ENCODE measurements at regions not wholly inside any gene's neighbourhood (a gene's known extent, or its start where the extent isn't known, plus 50 kb on each side); places are given as distances from the start of the nearest gene placed in this dataset.

DNA sequence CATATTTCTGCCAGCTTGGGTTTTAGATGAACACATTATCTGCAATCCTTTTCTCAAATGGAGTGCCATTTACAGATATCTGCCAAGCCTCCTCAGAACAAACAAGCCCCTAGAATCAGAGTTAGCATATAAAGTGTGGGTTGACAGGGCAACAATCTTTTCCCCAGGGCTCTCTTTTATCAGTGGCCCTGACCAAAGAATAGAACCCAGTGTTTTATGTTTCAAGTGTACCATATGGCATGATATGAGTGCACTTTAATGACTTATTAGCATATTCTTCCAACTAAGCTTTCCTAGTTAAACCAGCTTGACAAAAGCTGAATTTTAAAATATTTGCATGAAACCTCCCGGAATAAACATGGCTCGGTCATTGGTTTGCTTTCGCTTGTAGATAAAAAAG lies 57.3 kb downstream of the EVX1 start:
- DNase-seq (ENCODE audit: low read depth in 2 of 2), result no peak

DNA sequence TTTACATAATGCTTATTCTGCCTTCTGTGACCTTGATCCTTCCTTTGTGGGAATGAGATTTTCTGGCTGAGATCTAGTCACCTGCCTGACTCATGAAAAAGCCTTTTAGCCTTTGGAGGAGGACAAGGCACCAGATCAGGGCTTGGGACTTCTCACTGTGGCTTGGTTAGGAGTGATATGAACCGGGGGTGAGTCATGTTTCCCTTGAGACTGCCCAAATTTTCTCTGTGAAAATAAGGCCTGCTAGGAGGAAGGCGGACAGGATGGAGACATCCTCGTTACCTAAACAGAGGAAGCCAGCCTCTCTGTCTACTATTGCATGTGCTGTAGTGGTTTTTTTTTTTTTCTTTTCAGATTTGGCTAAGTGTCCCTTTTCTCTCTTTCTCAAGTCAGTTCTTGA lies 57.8 kb downstream of the EVX1 start:
- no peak for DNase-seq (ENCODE audit: low read depth in 2 of 2)

DNA sequence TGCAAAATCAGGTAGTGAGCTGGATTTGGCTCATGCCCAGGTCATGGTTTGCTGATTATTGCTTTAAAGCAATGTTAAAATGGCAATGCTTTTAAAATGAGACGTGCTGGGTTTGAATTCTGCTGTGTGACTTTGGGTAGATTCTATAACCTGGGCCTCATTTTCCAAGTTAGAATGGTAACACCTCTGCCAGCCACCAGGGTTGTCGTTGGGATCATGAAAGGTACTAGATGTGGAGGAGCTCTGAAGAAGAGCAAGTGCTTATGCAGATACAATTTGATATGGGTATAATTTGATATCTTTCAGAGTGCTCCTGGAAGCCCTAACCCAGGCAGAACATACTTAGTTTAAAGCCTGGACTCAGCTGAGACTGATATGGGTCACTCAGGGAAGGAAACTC lies 60.0 kb downstream of the EVX1 start:
- DNase-seq (ENCODE audit: low read depth in 2 of 2), result no peak

DNA sequence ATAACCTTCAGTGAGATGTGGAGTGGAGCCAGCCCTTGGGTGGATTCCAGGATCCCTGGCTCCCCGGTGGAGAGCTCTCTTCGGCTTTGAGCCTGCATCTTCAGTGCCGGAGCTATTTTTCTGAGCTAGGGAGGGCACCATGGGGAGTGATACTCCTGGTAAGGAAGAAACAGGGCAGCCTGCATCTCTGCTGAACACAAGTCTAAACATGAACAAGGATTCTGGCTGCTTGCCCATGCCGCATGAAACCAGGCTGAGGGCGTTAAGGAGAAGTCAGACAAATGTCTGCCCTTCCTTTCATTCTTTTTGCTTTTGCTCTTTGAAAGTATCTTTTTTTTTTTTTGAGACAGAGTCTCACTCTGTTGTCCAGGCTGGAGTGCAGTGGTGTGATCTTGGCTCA lies 60.4 kb downstream of the EVX1 start:
- DNase-seq (ENCODE audit: low read depth in 2 of 2), result no peak

DNA sequence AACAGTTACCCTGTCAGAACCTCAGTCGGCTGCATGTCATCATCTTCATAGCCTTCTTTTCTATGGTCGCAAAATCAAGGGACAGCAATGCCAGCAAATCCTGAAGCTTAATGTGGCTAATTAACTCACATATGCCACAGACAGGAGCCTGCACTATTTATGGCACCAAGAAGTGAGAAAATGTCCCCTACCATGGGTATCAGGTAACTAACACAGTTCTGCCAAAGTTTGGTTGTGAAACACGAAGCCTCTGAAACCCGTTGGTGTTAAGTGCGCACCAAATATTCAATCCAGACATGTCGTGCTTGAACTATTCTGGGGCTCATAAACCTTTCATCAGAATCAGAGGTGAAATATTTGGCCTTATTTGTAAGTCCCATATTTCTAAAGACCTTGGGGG lies 63.3 kb downstream of the EVX1 start:
- DNase-seq (ENCODE audit: low read depth in 2 of 2), result no peak

DNA sequence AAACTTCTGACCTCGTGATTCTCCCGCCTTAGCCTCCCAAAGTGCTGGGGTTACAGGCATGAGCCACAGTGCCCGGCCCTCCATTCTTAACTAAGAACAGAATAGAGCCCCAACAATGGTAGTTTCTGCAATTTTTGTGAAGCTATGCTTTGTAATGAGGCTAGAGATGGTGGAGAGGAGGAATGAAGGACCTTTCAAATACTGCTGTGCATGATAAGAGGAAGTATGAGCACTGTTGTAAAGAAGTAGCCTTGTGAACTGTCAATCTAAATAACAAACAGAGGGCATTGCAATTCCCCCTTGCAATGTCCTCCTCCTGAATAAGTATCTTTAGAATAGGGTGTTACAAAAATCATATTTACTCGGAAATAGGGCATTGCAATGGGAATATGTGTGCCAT lies 70.2 kb downstream of the EVX1 start:
- DNase-seq (ENCODE audit: low read depth in 2 of 2), result no peak

DNA sequence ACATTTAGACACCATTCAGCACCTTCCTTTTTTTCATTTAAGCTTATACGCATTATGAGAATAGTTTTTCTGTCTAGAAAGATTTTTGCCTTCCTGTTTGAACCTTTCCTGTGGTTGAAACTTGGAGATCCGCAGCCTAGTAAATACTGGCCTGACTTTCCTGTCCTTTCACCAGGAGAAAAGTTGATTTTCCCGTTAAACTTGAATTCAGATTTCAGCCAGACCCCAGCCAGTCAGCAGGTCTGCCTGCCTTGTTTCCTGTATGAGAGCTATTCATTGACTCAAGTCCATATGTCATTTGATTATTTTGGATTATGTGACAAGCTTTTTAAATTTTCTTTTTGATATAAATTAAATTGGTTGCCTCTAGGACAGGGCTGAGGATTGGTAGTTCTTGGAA lies 71.5 kb downstream of the EVX1 start:
- no peak for DNase-seq (ENCODE audit: low read depth in 2 of 2)

DNA sequence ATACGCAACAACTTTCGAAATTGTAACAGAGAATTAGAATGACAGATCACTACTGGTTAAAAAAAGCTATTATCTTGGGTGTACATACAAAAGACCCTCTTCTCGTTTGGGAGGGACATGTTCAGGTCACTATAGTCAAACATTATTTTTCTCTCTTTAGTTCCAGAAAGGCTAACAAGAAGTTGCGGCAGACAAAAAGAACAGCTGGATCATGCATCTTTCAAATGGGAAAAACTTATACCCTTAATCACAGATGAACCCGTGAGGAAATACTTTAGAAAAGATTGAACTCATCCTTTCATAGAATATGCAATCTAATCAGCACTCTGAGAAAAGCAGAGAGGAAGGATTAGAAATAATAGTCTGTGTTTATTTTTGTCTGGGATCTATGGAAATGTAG lies 72.5 kb downstream of the EVX1 start:
- DNase-seq (ENCODE audit: low read depth in 2 of 2), result no peak

DNA sequence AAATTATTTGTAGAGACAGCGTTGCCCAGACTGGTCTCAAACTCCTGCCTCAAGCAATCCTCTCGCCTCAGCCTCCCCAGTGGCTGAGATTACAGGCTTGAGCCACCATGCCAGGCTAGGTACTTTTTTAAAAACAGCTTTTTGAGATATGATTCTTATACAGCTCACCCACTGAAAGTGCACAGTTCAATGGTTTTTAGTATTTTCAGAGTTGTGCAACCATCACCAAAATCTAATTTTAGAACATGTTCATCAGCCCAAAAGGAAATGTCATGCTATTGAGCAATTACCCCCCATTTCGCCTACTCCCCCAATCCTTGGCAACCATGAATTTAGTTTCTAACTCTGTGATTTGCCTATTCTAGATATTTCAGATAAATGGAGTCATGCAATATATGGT lies 73.7 kb downstream of the EVX1 start:
- no peak for DNase-seq (ENCODE audit: low read depth in 2 of 2)

DNA sequence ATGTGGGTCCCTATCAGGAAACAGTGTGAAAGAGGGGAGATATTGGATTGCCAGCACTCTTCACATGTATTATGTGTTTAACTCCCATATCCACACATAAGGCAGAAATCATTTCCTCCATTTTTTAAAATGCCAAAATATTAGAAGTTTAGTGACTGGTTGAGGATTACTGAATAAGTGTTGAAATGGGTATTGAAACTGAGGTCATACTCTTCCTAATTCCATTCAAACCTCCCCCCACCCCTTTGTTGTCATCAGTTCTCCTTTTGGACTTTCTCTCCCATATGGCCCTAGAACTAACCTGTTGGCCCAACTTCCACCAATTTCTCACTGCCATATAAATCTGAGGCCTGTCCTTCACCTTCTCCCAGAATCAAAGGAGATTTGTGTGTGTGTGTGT lies 81.6 kb downstream of the EVX1 start:
- no peak for DNase-seq (ENCODE audit: low read depth in 2 of 2)

DNA sequence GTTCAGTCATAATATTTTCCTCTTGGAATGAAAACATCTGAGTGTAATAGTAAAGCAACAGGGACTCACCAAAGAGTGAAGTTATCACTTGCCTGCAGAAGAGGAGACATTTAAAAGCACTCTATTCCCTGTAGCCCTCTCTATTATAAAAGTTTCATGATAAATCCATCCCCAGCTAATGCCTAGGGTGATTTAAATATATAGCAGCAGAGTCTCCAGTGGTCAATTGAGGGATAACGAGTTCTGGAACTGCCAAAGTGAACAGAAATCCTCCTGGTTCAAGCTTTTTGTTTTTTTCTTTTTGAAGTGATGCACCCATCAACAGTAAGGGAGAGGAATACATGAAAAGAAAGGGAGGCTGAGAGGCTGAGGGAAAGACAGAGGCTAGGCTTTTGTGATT lies 87.3 kb downstream of the EVX1 start:
- no peak for DNase-seq (ENCODE audit: low read depth in 2 of 2)

DNA sequence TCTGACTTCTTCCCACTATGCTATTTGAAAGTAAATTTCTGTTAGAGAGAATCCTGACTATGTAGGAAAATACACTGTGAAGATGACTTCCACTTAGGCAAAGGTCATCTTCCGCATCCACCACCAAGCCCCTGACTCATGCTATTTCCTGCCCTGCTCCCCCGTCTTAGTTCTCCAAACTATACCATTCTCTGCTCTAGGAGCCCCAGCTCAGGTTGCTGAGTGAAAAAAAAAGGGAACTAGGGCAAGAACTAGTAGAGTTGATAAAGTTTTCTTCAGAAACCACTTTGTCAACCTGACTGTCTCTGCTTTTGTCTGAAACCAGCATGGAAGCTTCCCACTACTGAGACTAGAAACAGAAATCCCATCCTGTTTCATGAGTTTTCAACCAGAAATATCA lies 96.9 kb downstream of the EVX1 start:
- DNase-seq (ENCODE audit: low read depth in 2 of 2), result no peak

DNA sequence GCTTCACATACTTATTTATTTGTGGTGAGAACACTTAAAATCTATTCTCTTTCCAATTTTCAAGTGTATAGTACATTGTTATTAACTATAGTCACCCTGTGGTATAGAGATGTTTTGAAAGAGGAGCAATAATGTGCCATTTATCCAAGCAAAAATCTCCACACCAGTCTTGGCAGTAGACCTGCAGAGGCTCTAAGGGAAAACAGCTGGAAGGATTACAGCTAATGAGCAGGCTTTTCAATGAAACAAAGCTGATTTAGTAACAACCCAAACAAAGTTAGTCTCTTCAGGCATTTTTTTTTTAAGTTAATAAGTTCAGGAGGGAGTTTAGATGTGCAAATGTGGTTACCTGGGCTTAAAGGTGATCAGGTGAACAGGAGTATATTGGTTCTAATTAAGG lies 101.9 kb downstream of the EVX1 start:
- DNase-seq (ENCODE audit: low read depth in 2 of 2), result no peak

DNA sequence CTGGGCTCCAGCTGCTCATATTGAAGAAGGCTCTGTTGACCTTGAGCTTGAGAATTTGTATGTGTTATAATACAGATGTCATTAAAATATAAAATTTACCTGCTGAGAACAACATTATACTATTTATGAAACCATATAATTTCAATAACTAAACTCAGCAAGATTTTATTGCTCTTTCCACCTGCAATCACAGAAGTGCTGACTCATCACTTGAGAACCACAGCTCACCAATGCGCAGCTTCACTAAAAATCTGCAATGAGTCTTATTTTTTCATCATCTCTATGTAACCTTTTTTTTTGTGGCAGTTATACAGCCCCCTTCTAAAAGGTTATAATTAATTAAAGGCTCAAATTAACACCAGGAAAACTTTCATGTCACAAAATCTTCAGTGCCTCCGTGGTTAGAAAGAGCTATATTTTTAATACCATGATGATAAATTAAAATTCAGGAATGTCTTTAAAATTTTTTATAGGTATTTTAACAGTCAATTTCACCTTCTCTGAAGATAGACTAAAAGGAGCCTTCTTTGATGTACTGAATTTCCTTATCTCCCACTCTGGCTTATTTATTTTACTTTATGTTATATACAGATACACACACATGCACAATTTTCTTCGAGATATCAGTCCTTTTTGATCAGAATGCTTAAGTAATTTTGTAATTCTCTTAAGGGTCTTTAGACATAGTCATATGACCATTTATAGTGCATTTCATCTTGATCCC lies 102.7 kb downstream of the EVX1 start:
- DNase-seq (ENCODE audit: low read depth in 2 of 2), result no peak

DNA sequence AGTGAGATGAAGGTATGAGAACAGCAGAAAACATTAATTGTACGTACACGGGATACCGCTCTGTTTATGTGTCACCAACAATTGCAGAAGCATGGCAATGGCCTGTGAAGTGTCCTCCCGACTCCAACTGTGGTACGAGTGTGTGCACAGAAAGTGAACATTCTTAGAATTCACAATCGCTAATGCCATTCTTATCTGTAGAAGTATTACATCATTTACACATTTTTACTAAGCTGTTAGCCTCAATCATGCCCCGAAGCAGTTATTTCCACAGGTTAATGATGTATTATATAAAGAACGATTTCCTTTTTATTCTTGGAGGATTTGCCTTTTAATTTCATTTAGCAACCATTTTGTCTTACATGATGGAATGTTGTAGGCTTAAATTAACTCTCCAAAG lies 103.4 kb downstream of the EVX1 start:
- no peak for DNase-seq (ENCODE audit: low read depth in 2 of 2)

DNA sequence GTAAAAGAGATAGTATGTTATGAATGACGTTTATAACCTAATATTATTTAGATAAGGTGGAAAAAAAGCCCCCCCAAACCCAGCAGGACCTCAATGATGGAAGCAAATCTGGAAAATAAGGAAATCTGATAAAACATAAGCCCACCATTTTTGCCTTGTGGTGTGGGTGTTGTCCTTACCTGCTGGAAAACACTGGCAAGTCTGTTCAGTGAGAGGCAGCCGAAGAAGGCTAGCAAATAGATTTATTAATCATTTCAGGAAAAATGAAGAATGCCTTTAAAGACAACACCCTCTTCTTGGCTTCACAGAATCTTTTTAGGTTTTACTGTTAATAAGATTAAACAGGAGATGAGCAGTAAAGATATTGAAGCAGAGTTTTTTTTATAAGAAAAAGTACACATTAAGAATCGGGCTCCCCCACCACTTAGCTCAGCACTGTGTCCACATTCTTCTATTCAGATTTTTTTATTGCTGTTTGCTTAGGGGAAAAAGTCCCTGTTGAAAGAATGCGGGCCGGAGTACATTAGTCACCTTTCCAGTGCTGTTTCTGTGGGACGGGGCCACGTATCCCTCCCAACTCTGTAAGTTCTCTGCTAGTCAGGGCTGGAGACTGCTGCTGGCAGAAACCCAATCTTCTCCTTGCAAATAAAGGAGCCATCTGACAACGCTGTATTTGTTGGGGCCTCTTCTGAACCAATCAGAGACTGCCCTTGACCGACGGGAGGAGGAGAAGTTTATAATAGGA lies 104.1 kb downstream of the EVX1 start:
- peak; percentile 7 to 12 for DNase-seq (ENCODE audit: low read depth in 2 of 2)

DNA sequence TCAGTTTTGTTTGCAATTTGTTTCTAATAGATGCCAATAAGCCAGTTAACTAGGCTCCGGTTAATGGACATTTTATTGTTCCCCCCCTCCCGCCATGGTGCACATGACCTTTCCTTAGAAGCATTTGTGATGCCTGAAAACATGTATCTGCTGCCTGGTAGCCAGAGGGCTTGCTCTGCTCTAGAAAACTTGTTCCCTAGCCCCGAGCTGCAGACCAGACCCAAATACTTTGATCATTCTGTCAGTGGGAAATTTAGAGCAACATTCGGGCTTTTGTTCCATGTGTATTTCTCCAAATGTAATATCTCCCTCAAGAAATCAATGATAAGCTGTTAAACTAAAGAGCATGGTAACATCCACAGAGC lies 104.7 kb downstream of the EVX1 start:
- DNase-seq (ENCODE audit: low read depth in 2 of 2), result no peak

DNA sequence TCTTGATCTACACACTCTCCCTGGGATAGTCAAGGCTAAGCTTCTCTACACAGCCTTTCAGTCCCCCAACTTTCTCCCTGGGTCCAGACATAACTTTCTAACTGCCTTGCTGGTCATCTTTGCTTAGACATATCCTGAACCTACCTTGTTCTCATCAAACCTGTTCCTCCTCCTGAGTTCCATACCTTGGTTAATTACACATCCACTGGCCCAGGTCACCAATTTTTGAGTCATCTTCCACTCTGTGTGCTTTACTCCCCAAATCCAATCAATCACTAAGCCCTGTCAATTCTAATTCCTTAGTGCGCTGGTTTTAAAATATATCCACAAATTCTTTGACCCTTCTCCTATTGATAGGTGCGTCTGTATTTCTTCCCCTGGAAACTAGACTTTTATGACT lies 107.0 kb downstream of the EVX1 start:
- DNase-seq (ENCODE audit: low read depth in 2 of 2), result no peak

DNA sequence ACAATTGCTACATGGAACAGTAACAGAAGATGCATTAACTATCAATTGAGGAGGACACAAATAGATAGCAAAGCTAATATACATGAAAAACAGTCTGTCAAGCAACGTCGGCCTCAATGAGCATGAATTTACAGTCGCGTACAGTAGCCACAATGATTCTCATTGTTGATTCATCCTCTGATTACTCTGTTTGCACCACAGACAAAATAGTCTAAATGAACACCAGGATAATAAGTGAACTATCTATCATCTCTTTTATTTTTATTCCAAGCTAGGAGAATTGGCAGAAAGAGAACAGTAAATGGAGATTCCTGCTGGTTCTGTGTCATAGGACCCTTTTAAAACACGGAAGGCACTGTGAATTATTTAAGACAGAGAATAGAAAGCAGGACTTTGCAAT lies 108.5 kb downstream of the EVX1 start:
- DNase-seq (ENCODE audit: low read depth in 2 of 2), result no peak

DNA sequence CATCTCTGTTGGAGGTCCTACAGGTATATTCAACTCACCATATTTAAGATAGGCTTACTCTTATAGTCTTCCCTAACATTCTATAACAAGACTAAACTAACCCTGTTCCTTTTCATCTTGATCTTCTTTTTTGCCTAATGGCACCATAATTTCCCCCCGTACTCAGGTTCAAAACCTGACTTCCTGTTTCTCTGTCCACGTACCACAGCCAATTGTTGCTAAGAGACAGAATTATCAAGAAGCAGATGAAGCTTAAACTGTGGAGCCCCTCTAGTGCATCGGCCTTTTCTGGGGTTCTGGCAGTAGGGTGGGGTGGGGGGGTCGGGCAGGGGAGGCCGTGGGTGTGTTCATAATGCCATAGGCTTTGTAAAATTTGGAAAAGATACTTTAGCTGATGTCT lies 109.2 kb downstream of the EVX1 start:
- DNase-seq (ENCODE audit: low read depth in 2 of 2), result no peak

DNA sequence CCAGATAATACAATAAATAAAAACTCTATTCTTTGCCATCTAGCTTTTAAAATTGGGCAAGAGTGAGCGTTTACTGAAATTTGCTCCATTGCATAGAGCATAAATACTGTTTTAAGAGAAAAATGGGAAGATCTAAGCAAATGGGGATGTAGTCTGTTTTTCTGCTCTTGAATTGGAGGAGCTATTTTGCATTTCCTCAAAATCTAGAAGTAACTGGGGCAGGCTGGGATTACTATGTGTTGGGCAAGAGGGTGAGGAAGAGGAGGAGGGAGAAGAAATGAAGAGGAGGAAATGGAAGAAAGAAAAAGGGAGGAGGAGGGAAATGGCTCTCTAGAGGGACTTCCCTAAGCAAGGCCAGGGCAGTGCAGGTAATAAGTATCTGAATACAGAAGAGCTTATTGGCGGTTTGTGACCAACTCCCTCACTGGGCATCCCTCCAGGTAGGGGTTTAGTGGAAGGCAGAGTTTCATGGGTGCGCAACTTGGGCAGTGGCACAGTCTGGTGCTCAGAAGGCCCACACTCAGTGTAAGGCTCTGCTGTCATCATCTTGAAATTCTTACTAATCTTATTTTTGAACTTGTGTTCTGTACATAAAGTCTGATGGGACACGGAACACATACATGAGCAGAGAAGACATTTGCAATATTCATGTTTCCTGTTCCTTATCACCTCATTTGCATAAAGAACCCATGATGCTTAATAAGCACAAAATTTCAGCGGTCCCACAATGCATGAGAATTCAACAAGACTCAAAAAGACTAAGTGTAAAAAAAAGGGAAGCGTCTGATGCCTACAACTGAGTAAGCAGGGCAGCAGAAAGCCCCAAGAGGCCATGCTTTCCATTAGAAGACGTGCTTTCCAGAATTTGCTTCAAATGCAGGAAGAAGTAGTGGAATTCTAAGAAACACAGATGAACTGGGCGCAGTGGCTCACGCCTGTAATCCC lies 116.9 kb downstream of the EVX1 start:
- no peak for DNase-seq (ENCODE audit: low read depth in 2 of 2)

DNA sequence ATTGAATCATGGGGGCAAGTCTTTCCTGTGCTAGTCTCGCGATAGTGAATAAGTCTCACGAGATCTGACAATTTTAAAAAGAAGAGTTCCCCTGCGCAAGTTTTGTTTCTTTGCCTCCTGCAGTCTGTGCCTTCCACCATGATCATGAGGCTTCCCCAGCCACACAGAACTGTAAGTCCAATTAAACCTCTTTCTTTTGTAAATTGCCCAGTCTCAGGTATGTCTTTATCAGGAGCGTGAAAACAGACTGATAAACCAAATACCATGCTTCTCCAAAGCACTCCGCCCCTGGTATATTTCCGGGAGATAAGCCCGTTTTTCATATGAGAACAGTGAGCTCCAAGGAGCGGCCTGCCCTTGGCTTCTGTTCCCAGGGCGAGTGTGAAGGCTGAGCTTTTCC lies 118.9 kb downstream of the EVX1 start:
- no peak for DNase-seq (ENCODE audit: low read depth in 2 of 2)

DNA sequence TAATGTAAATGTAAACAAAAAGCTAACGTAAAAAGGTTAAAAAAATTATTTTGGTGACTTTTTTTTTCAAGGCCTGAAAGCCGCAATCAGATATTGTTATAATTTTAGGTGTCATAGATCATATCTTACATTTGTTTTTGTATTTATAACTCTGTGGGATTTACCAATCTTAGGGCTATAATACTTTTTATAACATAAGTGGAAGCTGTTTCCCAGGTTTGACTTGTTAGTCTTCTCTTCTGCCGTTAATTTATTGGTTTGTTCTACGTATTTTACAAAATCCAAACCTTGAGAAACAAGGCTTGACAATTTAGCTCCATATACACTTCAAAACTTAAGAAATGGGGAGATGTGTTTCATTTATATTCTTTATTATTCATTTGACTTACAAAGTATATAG lies 119.4 kb downstream of the EVX1 start:
- no peak for DNase-seq (ENCODE audit: low read depth in 2 of 2)
